SK-N-SH treated with all-trans-retinoic acid at 6 μM for 48 hours (cell line): ENCODE measurements at regions not wholly inside any gene's neighbourhood (a gene's known extent, or its start where the extent isn't known, plus 50 kb on each side); places are given as distances from the start of the nearest gene placed in this dataset.

Experiments
- GLIS3 ChIP-seq: fragments of 250-450 bp; sonication (Bioruptor Pico); IDR thresholded peaks from 2 replicates; pipeline ENCODE4 v1.5.0; 2020; ENCODE audit warnings: mild to moderate bottlenecking, moderate library complexity
- PATZ1 ChIP-seq: fragments of 250-450 bp; sonication (Bioruptor Pico); IDR thresholded peaks from 2 replicates; pipeline ENCODE4 v1.8.0; 2020; ENCODE audit warnings: mild to moderate bottlenecking, moderate library complexity, borderline replicate concordance
- ZC3H10 ChIP-seq: fragments of 250-450 bp; sonication (Bioruptor Pico); IDR thresholded peaks from 2 replicates; pipeline ENCODE4 v1.5.1; 2021; ENCODE audit warnings: mild to moderate bottlenecking, moderate library complexity

- no peak for TF ChIP-seq GLIS3 (CRISPR knock-in tag)
- no peak for TF ChIP-seq PATZ1 (CRISPR knock-in tag)
- TF ChIP-seq ZC3H10, result no peak
These were observed 473.7 kb downstream of the TYW1 start for GRCh38 chr7:67470256-67470751.
